ENCODE measurements at regions not wholly inside any gene's neighbourhood (a gene's known extent, or its start where the extent isn't known, plus 50 kb on each side); places are given as distances from the start of the nearest gene placed in this dataset.
"Not testable (repeated sequence)": the region's sequence is repeated elsewhere in the genome, so short reads cannot be mapped to it uniquely, and the experiment has no call there.

DNA sequence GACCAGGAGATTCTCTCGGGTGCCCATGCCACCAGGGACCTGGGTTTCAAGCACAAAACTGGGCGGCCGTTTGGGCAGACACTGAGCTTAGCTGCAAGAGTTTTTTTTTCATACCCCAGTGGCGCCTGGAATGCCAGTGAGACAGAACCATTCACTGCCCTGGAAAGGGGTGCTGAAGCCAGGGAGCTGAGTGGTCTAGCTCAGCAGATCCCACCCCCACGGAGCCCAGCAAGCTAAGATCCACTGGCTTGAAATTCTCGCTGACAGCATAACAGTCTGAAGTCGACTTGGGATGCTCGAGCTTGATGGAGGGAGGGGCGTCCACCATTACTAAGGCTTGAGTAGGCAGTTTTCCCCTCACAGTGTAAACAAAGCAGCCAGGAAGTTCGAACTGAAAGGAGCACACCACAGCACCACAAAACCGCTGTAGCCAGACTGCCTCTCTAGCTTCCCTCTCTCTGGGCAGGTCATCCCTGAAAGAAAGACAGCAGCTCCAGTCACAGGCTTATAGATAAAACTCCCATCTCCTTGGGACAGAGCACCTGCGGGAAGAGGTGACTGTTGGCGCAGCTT lies 157.7 kb downstream of the GIPC2 start:
- DNase-seq; intact Hi-C loops (cut with DNase I, micrococcal nuclease); H3K36me3 Mint-ChIP-seq (ENCODE audit: low read depth); H3K9me3 Mint-ChIP-seq (ENCODE audit: low read depth); ATAC-seq; H3K27ac Mint-ChIP-seq; POLR2A ChIA-PET; H3K4me1 Mint-ChIP-seq; H3K4me3 Mint-ChIP-seq: not testable (repeated sequence)
- peaks cover 16% of the 10 kb centered on the region for H3K27me3 Mint-ChIP-seq
- CTCF ChIA-PET, result interaction anchor here (0.7 kb wide), 1 partner anchor 100 kb away, joined by 3 read pairs; no protein-coding TSS in a partner anchor

DNA sequence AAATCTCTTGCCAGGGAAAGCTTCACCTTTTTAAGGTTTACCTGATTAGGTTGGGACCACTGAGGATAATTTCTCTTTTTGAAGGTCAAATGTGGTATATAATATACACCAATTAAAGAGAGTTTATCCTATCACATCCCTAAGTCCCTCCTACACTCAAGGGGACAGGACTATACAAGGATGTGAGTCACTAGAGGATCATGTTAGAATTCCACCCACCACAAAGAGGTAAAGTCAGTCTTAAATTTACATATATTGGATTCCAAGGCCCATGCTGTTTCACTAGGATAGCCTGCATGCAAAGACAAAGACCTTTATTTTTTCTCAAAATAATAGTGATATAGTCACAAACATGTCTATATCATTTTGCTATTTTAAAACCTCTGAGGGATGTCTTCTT lies 164.4 kb downstream of the GIPC2 start:
- no peak for DNase-seq
- H3K36me3 Mint-ChIP-seq (ENCODE audit: low read depth), result no peaks in the 10 kb centered on the region
- no peak overlapping the region for H3K4me3 Mint-ChIP-seq
- intact Hi-C loops (cut with DNase I, micrococcal nuclease), result no loop called here
- CTCF ChIA-PET, result no interaction called here
- no peaks in the 10 kb centered on the region for H3K4me1 Mint-ChIP-seq
- H3K9me3 Mint-ChIP-seq (ENCODE audit: low read depth), result no peaks in the 10 kb centered on the region
- H3K27ac Mint-ChIP-seq, result no peak overlapping the region
- POLR2A ChIA-PET, result no interaction called here
- no peak for ATAC-seq
- H3K27me3 Mint-ChIP-seq, result peaks cover 6% of the 10 kb centered on the region

DNA sequence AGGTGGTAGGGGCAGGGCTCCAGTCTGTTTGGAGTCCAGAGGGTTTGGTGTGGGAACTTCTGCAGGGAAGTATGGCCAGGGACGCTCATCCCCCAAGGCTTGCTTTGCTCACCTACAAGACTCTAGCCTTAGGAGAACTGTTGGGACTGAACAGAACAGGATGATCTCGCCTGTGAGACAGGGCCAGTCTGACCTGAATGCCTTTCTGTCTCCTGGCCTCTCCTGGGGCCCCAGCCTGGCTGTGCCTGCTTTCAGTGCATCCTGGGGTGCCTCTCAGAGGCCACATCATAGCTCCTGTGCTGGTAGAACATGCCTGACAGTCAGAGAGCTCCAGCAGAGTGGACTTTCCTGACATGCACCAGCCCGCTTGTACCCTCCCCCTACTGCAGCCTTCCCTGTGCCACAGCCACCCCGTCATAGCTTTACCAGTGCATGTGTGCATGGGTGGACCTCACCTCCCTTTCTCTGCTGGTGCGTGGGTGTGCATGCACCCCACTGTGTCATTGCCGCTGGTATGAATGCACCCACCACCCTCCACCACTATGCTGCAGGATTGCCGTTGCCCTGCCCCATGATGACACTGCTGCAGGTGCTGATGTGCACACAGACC lies 165.8 kb downstream of the GIPC2 start:
- no peak overlapping the region for H3K27ac Mint-ChIP-seq
- no peaks in the 10 kb centered on the region for H3K4me1 Mint-ChIP-seq
- ChIA-PET CTCF (no interaction called here), POLR2A (no interaction called here)
- no peak for DNase-seq
- no peak for ATAC-seq
- H3K36me3 Mint-ChIP-seq (ENCODE audit: low read depth), result no peaks in the 10 kb centered on the region
- intact Hi-C loops (cut with DNase I, micrococcal nuclease), result no loop called here
- peaks cover 3% of the 10 kb centered on the region for H3K27me3 Mint-ChIP-seq
- H3K9me3 Mint-ChIP-seq (ENCODE audit: low read depth), result no peaks in the 10 kb centered on the region
- H3K4me3 Mint-ChIP-seq, result no peak overlapping the region

DNA sequence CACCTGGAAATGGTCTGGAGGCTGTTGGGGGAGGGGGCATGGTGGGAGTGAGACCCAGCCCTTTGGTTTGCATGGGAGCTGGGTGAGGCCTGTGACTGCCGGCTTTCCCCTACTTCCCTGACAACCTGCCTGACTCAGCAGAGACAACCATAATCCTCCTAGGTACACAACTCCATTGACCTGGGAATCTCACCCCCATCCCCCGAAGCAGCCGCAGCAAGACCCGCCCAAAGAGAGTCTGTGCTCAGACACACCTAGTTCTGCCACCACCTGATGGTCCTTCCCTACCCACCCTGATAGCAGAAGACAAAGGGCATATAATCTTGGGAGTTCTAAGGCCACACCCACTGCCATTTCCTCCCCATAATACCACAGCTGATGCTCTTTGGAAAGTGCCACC lies 168.6 kb downstream of the GIPC2 start:
- Mint-ChIP-seq H3K27me3 (peaks cover 3% of the 10 kb centered on the region), H3K4me3 (no peak overlapping the region), H3K9me3 (ENCODE audit: low read depth) (no peaks in the 10 kb centered on the region), H3K36me3 (ENCODE audit: low read depth) (no peaks in the 10 kb centered on the region), H3K27ac (no peak overlapping the region), H3K4me1 (no peaks in the 10 kb centered on the region)
- ChIA-PET POLR2A (no interaction called here), CTCF (no interaction called here)
- intact Hi-C loops (cut with DNase I, micrococcal nuclease), result no loop called here
- DNase-seq (no peak), ATAC-seq (no peak)

DNA sequence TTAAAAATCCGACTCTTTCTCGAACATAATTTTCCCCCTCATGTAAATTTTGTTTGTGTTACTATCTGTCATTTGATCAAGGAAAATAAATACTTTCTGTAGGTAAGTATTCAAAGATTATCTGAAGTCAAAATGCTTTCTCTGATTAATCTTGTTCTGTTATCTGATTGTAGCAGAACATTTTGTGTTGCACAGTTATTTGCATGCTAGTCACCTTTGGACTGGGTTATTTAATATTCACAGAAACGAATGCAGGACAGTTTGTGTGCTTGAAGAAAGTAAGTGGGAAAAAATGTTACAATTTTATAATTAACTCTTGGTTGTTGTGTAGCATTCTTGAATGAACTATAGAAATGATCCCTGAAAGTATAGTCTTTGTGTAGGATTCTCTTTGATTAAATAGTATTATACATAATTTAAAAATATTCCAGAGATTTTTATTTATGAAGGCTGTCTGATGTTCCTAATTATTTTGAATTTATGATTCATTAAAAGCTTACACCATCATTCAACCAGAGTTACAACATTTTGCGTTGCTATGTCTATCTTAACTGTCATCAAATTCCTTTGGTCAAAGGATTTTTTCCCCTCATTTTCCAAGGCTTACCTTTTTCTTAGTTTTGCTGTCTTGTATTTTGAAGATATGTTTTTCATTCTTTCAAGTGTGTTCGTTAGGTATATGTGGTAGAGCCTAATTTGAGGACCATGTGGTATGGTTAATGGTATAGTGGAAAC lies 176.6 kb downstream of the GIPC2 start:
- no peak for DNase-seq
- ATAC-seq, result no peak
- intact Hi-C loops (cut with DNase I, micrococcal nuclease), result no loop called here
- POLR2A ChIA-PET, result no interaction called here
- CTCF ChIA-PET, result no interaction called here
- Mint-ChIP-seq H3K4me1 (no peaks in the 10 kb centered on the region), H3K27me3 (peaks cover 4% of the 10 kb centered on the region), H3K9me3 (ENCODE audit: low read depth) (no peaks in the 10 kb centered on the region), H3K36me3 (ENCODE audit: low read depth) (no peaks in the 10 kb centered on the region), H3K4me3 (no peak overlapping the region), H3K27ac (no peak overlapping the region)

DNA sequence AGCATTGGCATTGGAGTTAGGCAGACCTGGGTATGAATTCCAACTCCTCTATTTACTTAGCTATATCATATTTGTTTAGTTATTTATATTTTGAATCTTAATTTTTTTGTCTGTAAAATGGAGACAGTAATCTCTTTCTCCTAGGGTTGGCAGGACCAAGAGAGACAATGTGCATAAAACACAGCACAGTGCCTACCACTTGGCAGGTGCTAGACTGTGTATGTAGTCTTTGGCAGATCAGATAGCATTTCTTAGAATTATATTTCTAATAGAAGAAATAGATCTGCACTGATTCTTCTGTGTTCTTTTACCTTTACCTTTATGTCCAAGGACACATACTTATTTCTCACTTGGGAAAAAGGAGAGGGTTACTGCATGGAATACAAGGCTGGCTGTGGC lies 177.2 kb downstream of the GIPC2 start:
- Mint-ChIP-seq H3K4me1 (no peaks in the 10 kb centered on the region), H3K27me3 (peaks cover 4% of the 10 kb centered on the region), H3K9me3 (ENCODE audit: low read depth) (no peaks in the 10 kb centered on the region), H3K27ac (no peak overlapping the region), H3K4me3 (no peak overlapping the region), H3K36me3 (ENCODE audit: low read depth) (no peaks in the 10 kb centered on the region)
- intact Hi-C loops (cut with DNase I, micrococcal nuclease), result no loop called here
- no peak for DNase-seq
- ChIA-PET POLR2A (no interaction called here), CTCF (interaction anchor here (0.6 kb wide), 1 partner anchor 1433 kb away, joined by 4 read pairs; no protein-coding TSS in a partner anchor)
- no peak for ATAC-seq

DNA sequence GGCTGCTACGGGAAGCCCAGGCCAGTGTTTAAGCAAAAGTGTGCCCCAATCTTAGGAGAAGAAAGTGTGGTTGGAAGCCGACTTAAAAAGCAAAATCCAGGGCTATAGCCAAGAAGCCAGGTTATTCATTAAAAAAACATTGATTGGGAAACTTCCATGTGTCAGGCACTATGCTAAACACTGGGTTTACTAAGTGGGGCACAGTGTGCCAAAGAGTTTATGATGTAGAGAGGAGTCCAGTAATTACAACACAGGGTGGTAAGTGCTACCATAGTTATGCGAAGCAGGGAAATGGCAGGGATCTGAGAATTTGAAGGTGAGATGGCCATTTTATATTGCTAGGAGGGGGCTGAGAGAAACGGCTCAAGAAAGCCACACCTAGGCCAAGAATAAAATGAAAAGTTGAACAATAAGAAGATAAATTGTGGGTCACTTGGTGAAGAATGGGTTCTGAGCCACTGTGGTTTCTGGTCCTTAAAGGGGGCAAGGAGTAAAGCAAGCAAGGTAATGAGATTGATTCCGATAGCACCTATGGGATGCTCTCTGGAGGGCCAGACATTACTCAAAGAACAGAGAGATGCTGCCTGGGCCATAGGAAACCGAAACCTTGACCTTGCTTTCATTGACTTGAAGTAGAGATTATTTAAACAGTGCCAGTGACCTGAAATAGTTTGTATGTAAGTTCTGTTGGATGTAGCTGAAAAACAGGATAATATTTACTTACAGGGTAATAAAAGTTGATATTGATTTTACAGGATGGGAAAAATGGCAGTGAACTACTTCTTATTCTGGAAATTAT lies 177.8 kb downstream of the GIPC2 start:
- ChIA-PET CTCF (interaction anchor here (0.6 kb wide), 1 partner anchor 1432 kb away, joined by 4 read pairs; no protein-coding TSS in a partner anchor), POLR2A (no interaction called here)
- no peak overlapping the region for H3K27ac Mint-ChIP-seq
- H3K36me3 Mint-ChIP-seq (ENCODE audit: low read depth), result no peaks in the 10 kb centered on the region
- no peak for DNase-seq
- ATAC-seq, result no peak
- H3K4me3 Mint-ChIP-seq, result no peak overlapping the region
- intact Hi-C loops (cut with DNase I, micrococcal nuclease), result no loop called here
- no peaks in the 10 kb centered on the region for H3K4me1 Mint-ChIP-seq
- H3K9me3 Mint-ChIP-seq (ENCODE audit: low read depth), result no peaks in the 10 kb centered on the region
- H3K27me3 Mint-ChIP-seq, result peaks cover 4% of the 10 kb centered on the region

DNA sequence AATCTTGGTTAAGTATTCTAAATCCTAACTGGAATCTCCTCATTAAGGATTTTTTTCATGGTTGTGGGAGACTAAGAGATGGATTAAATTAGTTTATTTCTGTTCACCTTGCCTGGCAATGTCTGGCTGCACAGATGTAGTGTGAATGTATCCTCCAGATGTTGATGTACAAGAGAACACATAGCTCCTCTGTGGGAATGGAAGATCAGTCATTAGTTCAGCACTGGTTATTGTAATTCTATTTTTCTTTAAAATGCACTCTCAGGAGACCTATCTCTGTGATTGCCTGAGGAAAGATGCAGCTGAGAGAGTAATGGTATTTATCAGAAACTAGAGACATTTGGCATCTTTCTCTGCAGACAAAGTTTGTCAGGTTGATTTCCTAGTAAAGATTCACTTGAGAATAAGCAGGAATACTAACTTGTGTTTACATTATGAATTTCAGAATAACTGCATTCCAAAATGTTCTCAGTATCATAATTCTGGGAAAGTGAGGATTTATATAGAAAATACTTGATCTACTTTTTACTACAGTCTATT lies 178.6 kb downstream of the GIPC2 start:
- no peak overlapping the region for H3K27ac Mint-ChIP-seq
- no peaks in the 10 kb centered on the region for H3K4me1 Mint-ChIP-seq
- H3K4me3 Mint-ChIP-seq, result no peak overlapping the region
- H3K27me3 Mint-ChIP-seq, result peaks cover 4% of the 10 kb centered on the region
- ATAC-seq (no peak), DNase-seq (no peak)
- intact Hi-C loops (cut with DNase I, micrococcal nuclease), result no loop called here
- POLR2A ChIA-PET, result no interaction called here
- CTCF ChIA-PET, result no interaction called here
- H3K9me3 Mint-ChIP-seq (ENCODE audit: low read depth), result no peaks in the 10 kb centered on the region
- no peaks in the 10 kb centered on the region for H3K36me3 Mint-ChIP-seq (ENCODE audit: low read depth)

DNA sequence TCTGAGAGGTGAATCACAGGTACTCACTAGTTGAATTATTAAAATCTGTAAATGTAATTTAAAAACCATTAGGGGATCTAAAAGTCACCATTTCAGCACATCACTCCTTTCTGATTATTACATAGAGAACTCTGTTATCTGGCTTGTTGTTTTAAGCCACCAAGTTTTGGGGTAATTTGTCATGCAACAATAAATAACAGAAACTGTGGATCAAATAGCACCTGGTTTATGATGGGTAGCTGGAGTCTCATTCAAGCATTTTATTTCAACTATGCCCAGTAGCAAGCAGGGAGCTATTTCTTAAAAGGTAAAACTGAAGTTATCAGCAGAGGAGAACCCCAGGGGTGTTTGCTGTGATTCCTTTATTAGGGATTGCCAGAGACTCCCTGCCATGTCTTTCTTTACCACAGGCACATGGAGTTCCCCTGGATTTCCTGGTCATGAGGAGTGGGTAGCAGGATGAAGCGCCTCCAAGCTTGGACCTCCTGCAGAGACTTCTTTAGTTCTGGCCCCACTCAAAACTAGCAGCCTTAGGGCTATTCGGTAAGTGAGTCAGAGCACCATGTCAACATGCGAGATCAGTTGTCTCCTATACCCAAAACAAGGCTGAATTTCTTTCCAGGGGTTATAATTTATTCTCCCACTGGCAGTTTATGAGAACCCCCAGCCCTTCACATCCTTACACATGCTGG lies 179.2 kb downstream of the GIPC2 start:
- peaks cover 4% of the 10 kb centered on the region for H3K27me3 Mint-ChIP-seq
- H3K27ac Mint-ChIP-seq, result no peak overlapping the region
- ATAC-seq (no peak), DNase-seq (no peak)
- POLR2A ChIA-PET, result no interaction called here
- no peaks in the 10 kb centered on the region for H3K4me1 Mint-ChIP-seq
- H3K9me3 Mint-ChIP-seq (ENCODE audit: low read depth), result no peaks in the 10 kb centered on the region
- intact Hi-C loops (cut with DNase I, micrococcal nuclease), result no loop called here
- H3K4me3 Mint-ChIP-seq, result no peak overlapping the region
- CTCF ChIA-PET, result interaction anchor here (0.6 kb wide), 1 partner anchor 260 kb away, joined by 4 read pairs; no protein-coding TSS in a partner anchor
- no peaks in the 10 kb centered on the region for H3K36me3 Mint-ChIP-seq (ENCODE audit: low read depth)

DNA sequence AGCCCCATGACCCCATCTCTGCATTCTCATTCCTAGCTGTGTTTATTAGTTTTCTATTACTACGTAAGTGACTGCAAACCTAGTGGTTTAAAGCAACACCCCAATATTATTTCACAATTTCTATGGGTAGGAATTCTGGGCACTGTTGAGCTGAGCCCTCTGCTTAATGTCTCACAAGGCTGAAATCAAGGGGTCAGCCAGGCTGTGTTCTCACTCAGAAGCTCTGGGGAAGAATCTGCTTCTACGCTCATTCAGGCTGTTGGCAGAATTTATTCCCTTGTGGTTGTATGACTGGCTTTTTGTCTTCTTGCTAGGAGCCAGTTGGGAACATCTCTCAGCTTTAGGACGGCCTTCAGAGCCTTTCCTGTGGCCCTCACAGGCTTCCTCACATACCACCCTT lies 181.0 kb downstream of the GIPC2 start:
- no peaks in the 10 kb centered on the region for H3K9me3 Mint-ChIP-seq (ENCODE audit: low read depth)
- ChIA-PET CTCF (no interaction called here), POLR2A (no interaction called here)
- ATAC-seq, result no peak
- peaks cover 4% of the 10 kb centered on the region for H3K27me3 Mint-ChIP-seq
- DNase-seq, result no peak
- no peaks in the 10 kb centered on the region for H3K4me1 Mint-ChIP-seq
- H3K27ac Mint-ChIP-seq, result no peak overlapping the region
- H3K36me3 Mint-ChIP-seq (ENCODE audit: low read depth), result no peaks in the 10 kb centered on the region
- intact Hi-C loops (cut with DNase I, micrococcal nuclease), result no loop called here
- no peak overlapping the region for H3K4me3 Mint-ChIP-seq

Measured in activated CD4-positive, alpha-beta T cell treated with anti-CD3 and anti-CD28 coated beads for 36 hours (primary cell).